ENCODE measurements at regions not wholly inside any gene's neighbourhood (a gene's known extent, or its start where the extent isn't known, plus 50 kb on each side); places are given as distances from the start of the nearest gene placed in this dataset.

DNA sequence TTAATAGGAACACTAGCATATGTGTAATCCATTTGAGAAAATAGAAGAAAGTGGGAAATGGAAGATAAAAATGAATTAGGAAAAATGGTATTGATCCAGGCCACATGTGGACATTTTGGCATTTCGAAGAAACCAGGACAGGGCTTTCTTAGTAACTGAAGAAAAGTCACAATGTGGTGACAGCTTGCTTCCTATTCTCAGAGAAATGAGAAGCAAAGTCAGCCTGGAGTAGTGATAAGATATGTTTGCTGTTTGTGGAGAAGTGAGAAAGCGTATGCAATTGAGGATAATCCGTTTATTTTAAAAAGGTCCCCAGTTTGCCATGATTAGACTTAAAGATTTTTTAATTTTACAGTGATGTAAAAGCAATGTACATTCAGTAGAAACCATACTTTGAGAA, 127.9 kb downstream of the SLITRK6 start:
- no peak for TF ChIP-seq POLR2A (IDR thresholded peaks at IDR 0.05)
- TF ChIP-seq, protein P1, sequence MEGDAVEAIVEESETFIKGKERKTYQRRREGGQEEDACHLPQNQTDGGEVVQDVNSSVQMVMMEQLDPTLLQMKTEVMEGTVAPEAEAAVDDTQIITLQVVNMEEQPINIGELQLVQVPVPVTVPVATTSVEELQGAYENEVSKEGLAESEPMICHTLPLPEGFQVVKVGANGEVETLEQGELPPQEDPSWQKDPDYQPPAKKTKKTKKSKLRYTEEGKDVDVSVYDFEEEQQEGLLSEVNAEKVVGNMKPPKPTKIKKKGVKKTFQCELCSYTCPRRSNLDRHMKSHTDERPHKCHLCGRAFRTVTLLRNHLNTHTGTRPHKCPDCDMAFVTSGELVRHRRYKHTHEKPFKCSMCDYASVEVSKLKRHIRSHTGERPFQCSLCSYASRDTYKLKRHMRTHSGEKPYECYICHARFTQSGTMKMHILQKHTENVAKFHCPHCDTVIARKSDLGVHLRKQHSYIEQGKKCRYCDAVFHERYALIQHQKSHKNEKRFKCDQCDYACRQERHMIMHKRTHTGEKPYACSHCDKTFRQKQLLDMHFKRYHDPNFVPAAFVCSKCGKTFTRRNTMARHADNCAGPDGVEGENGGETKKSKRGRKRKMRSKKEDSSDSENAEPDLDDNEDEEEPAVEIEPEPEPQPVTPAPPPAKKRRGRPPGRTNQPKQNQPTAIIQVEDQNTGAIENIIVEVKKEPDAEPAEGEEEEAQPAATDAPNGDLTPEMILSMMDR (IDR thresholded peaks at IDR 0.05 in 8 of 11, conservative IDR thresholded peaks at IDR 0.05 in 3 of 11) = no peak
- no peak for TF ChIP-seq POLR2AphosphoS5 (IDR thresholded peaks at IDR 0.05)
